ENCODE measurements at regions not wholly inside any gene's neighbourhood (a gene's known extent, or its start where the extent isn't known, plus 50 kb on each side); places are given as distances from the start of the nearest gene placed in this dataset.

- no peaks in the 10 kb centered on the region for H3K79me2 ChIP-seq (ENCODE audit: control insufficient read depth, insufficient read depth, low read length)
- no peak for FAIRE-seq
- H3K27ac ChIP-seq (ENCODE audit: insufficient read depth, low read depth, low read length) = no peak overlapping the region
- TF ChIP-seq JUN (IDR thresholded peaks at IDR 0.05; ENCODE audit: borderline replicate concordance, insufficient read depth, insufficient read length, low read depth) = no peak
- no peak for TF ChIP-seq MAX (IDR thresholded peaks at IDR 0.05; ENCODE audit: insufficient read depth, insufficient read length)
- TF ChIP-seq POLR2AphosphoS5 (IDR thresholded peaks at IDR 0.05; ENCODE audit: insufficient read depth, low read depth, low read length) = no peak
- TF ChIP-seq CTCF (IDR thresholded peaks at IDR 0.05; ENCODE audit: extremely low read depth in 1 of 2, insufficient read depth in 1 of 2, low read depth in 1 of 2, low read length in 2 of 2) = no peak
- TF ChIP-seq MYC (IDR thresholded peaks at IDR 0.05; ENCODE audit: low read depth, low read length) = no peak
- TF ChIP-seq POLR2A (IDR thresholded peaks at IDR 0.05; ENCODE audit: low read depth, low read length) = no peak
- TF ChIP-seq EZH2 (IDR thresholded peaks at IDR 0.05; ENCODE audit: borderline replicate concordance, low read depth, low read length, severe bottlenecking) = no peak
- no peak for TF ChIP-seq GATA2 (IDR thresholded peaks at IDR 0.05; ENCODE audit: insufficient read depth, insufficient read length, low read depth, low read length)
- TF ChIP-seq FOS (IDR thresholded peaks at IDR 0.05; ENCODE audit: borderline replicate concordance, insufficient read depth, low read length) = no peak
- H3K36me3 ChIP-seq (ENCODE audit: control insufficient read depth in 2 of 2, extremely low read depth in 1 of 2, insufficient read depth in 2 of 2, low read length in 2 of 2) = no peaks in the 10 kb centered on the region
- H2AFZ ChIP-seq (ENCODE audit: low read depth, low read length) = no peak overlapping the region
- DNase-seq (ENCODE audit: low read depth, low spot score) = no peak
- H3K4me3 ChIP-seq (replicated peaks in 1 of 3; ENCODE audit: insufficient read depth in 1 of 3, low read depth in 1 of 3, low read length in 3 of 3) = no peak overlapping the region
- H3K9me3 ChIP-seq (replicated peaks; ENCODE audit: control insufficient read depth, insufficient read depth, low read length) = peaks cover 3% of the 10 kb centered on the region
- CTCF ChIA-PET = no interaction called here
- no TSS peak for BruUV-seq (replicated peaks)
- POLR2A ChIA-PET = no interaction called here
- no peak overlapping the region for H3K4me2 ChIP-seq (ENCODE audit: insufficient read depth, low read length)
- H3K9me1 ChIP-seq (replicated peaks; ENCODE audit: control insufficient read depth, extremely low read depth, insufficient read depth, low read length) = no peaks in the 10 kb centered on the region
- H4K20me1 ChIP-seq (replicated peaks; ENCODE audit: control insufficient read depth, extremely low read depth, insufficient read depth, low read length) = no peaks in the 10 kb centered on the region
- dilution Hi-C loops (cut with MboI; ENCODE audit: extremely low pct_ligation_motif_present, low sequenced_read_pairs) = no loop called here
- H3K9ac ChIP-seq (replicated peaks; ENCODE audit: extremely low read depth, insufficient read depth, low read length) = no peak overlapping the region
- no peaks in the 10 kb centered on the region for H3K27me3 ChIP-seq (ENCODE audit: control insufficient read depth in 2 of 2, insufficient read depth in 2 of 2, low read length in 2 of 2)
- H3K4me1 ChIP-seq (ENCODE audit: control insufficient read depth, extremely low read depth, insufficient read depth, low read length) = no peaks in the 10 kb centered on the region
- intact Hi-C loops (cut with micrococcal nuclease) = no loop called here
Observed at GRCh38 chr5:30387974-30388632, 805.4 kb upstream of the CDH6 start.

Data from endothelial cell of umbilical vein (primary cell).